ENCODE measurements at regions not wholly inside any gene's neighbourhood (a gene's known extent, or its start where the extent isn't known, plus 50 kb on each side); places are given as distances from the start of the nearest gene placed in this dataset.

- no peak for DNase-seq (ENCODE audit: low read depth)
Observed at GRCh38 chr16:85497622-85498314, 115.4 kb upstream of the GSE1 start.

GRCh38 chr16:85498607-85499006 lies 114.5 kb upstream of the GSE1 start:
- no peak for DNase-seq (ENCODE audit: low read depth)

- no peak for DNase-seq (ENCODE audit: low read depth)
Observed at GRCh38 chr16:85500220-85500619, 112.9 kb upstream of the GSE1 start.

GRCh38 chr16:85501900-85502299 lies 111.2 kb upstream of the GSE1 start:
- no peak for DNase-seq (ENCODE audit: low read depth)

GRCh38 chr16:85502357-85502756 lies 110.8 kb upstream of the GSE1 start:
- no peak for DNase-seq (ENCODE audit: low read depth)

GRCh38 chr16:85503679-85504231 lies 109.4 kb upstream of the GSE1 start:
- DNase-seq (ENCODE audit: low read depth): no peak

- DNase-seq (ENCODE audit: low read depth): no peak
Observed at GRCh38 chr16:85504242-85504641, 108.9 kb upstream of the GSE1 start.

- DNase-seq (ENCODE audit: low read depth): no peak
Observed at GRCh38 chr16:85505794-85506634, 107.1 kb upstream of the GSE1 start.

- no peak for DNase-seq (ENCODE audit: low read depth)
Observed at GRCh38 chr16:85506635-85506911, 106.5 kb upstream of the GSE1 start.

- no peak for DNase-seq (ENCODE audit: low read depth)
Observed at GRCh38 chr16:85507342-85507741, 105.8 kb upstream of the GSE1 start.

- DNase-seq (ENCODE audit: low read depth): no peak
Observed at GRCh38 chr16:85508388-85508787, 104.7 kb upstream of the GSE1 start.

GRCh38 chr16:85508993-85509392 lies 104.1 kb upstream of the GSE1 start:
- no peak for DNase-seq (ENCODE audit: low read depth)

GRCh38 chr16:85510041-85510659 lies 103.0 kb upstream of the GSE1 start:
- DNase-seq (ENCODE audit: low read depth): no peak

- DNase-seq (ENCODE audit: low read depth): no peak
Observed at GRCh38 chr16:85511938-85512807, 100.9 kb upstream of the GSE1 start.

- no peak for DNase-seq (ENCODE audit: low read depth)
Observed at GRCh38 chr16:85512808-85513115, 100.4 kb upstream of the GSE1 start.

GRCh38 chr16:85513180-85513579 lies 99.9 kb upstream of the GSE1 start:
- no peak for DNase-seq (ENCODE audit: low read depth)

- no peak for DNase-seq (ENCODE audit: low read depth)
Observed at GRCh38 chr16:85513649-85514048, 99.5 kb upstream of the GSE1 start.

GRCh38 chr16:85514295-85514597 lies 98.9 kb upstream of the GSE1 start:
- no peak for DNase-seq (ENCODE audit: low read depth)

- DNase-seq (ENCODE audit: low read depth): no peak
Observed at GRCh38 chr16:85514598-85515318, 98.4 kb upstream of the GSE1 start.

GRCh38 chr16:85515319-85515745 lies 97.8 kb upstream of the GSE1 start:
- no peak for DNase-seq (ENCODE audit: low read depth)

GRCh38 chr16:85515830-85516397 lies 97.2 kb upstream of the GSE1 start:
- DNase-seq (ENCODE audit: low read depth): no peak

Data from stimulated activated CD8-positive, alpha-beta memory T cell treated with anti-CD3 and anti-CD28 coated beads, Interleukin-7, amount 100 ng/mL, for 24 hours (primary cell).